PC-3 (cell line): ENCODE measurements at regions not wholly inside any gene's neighbourhood (a gene's known extent, or its start where the extent isn't known, plus 50 kb on each side); places are given as distances from the start of the nearest gene placed in this dataset.

ENCODE experiments used
- ATAC-seq: fragments of 200-7000 bp; cut with Tn5 transposase; 2 replicates; pipeline ENCODE4 v1.9.1; 2020; ENCODE audit warnings: mild to moderate bottlenecking, moderate library complexity
- BruUV-seq: library from RNA; stranded (reverse); fragments of 400-500 nt; replicated peaks from 2 replicates; lab custom pipeline; 2021; lab: Mats Ljungman, UMichigan
- CTCF ChIA-PET: fragments of 300-600 bp; sonication (Branson Sonifier 250); formaldehyde crosslinking; loops from one replicate; lab custom pipeline; 2022; ENCODE audit warnings: antibody characterized with exemption; lab: Charles Lee
- POLR2A ChIA-PET: fragments of 300-600 bp; sonication (Branson Sonifier 250); formaldehyde crosslinking; loops from one replicate; lab custom pipeline; 2022; ENCODE audit warnings: antibody characterized with exemption; ENCODE audit not compliant: unreplicated experiment; lab: Charles Lee
- DNase-seq: peaks from one replicate; pipeline ENCODE4 v3.0.0-alpha.2; 2015
- H2AFZ ChIP-seq: fragments of 300-600 bp; sonication (generic); 2 replicates; pipeline ENCODE4 v1.6.0; 2016; ENCODE audit warnings: antibody characterized with exemption, low read length
- H3F3A ChIP-seq: fragments of 300-600 bp; sonication (generic); one replicate; pipeline ENCODE4 v1.6.0; 2017; ENCODE audit warnings: antibody characterized with exemption, low read length, control low read depth, mild to moderate bottlenecking; ENCODE audit not compliant: unreplicated experiment
- H3K27ac ChIP-seq: fragments of 300-600 bp; sonication (generic); 2 replicates; pipeline ENCODE4 v1.5.1; 2016; ENCODE audit warnings: mild to moderate bottlenecking, low read length
- H3K27me3 ChIP-seq: fragments of 300-600 bp; sonication (generic); 2 replicates; pipeline ENCODE4 v1.6.1; 2016; ENCODE audit warnings: low read length, mixed read lengths
- H3K36me3 ChIP-seq: fragments of 300-600 bp; sonication (generic); 2 replicates; pipeline ENCODE4 v1.6.1; 2016; ENCODE audit warnings: low read depth, mixed run types, low read length, mixed read lengths
- H3K4me1 ChIP-seq: fragments of 300-600 bp; sonication (generic); 2 replicates; pipeline ENCODE4 v1.5.1; 2016; ENCODE audit warnings: low read length; ENCODE audit not compliant: insufficient read depth
- H3K4me2 ChIP-seq: fragments of 300-600 bp; sonication (generic); 2 replicates; pipeline ENCODE4 v1.6.0; 2016; ENCODE audit warnings: low read length
- H3K4me3 ChIP-seq: fragments of 300-600 bp; sonication (generic); 2 replicates; pipeline ENCODE4 v1.5.1; 2016; ENCODE audit warnings: mild to moderate bottlenecking, low read length, mixed read lengths
- H3K79me2 ChIP-seq: fragments of 300-600 bp; sonication (generic); 2 replicates; pipeline ENCODE4 v1.6.1; 2017; ENCODE audit warnings: low read length, mixed read lengths
- H3K9ac ChIP-seq: fragments of 300-600 bp; sonication (generic); 2 replicates; pipeline ENCODE4 v1.6.0; 2016; ENCODE audit warnings: mild to moderate bottlenecking, low read length
- H3K9me2 ChIP-seq: fragments of 300-600 bp; sonication (generic); replicated peaks from 2 replicates; pipeline ENCODE4 v1.6.1; 2016; ENCODE audit warnings: mixed run types, low read length, mixed read lengths
- H3K9me3 ChIP-seq: fragments of 300-600 bp; sonication (generic); 2 replicates; pipeline ENCODE4 v1.6.1; 2016; ENCODE audit warnings: low read length, mixed read lengths
- H4K20me1 ChIP-seq: fragments of 300-600 bp; sonication (generic); 2 replicates; pipeline ENCODE4 v1.6.1; 2016; ENCODE audit warnings: low read length, mixed read lengths
- EZH2 ChIP-seq: fragments of 300-600 bp; sonication (generic); IDR thresholded peaks from one replicate; pipeline ENCODE4 v1.6.1; 2017; ENCODE audit warnings: antibody characterized with exemption, mild to moderate bottlenecking, low read length; ENCODE audit not compliant: unreplicated experiment
- EZH2phosphoT487 ChIP-seq: fragments of 300-600 bp; sonication (generic); IDR thresholded peaks from 2 replicates; pipeline ENCODE4 v1.6.1; 2018; ENCODE audit warnings: mild to moderate bottlenecking, antibody characterized with exemption, low read length, borderline replicate concordance
- intact Hi-C: fragments of 100-400 bp; cut with micrococcal nuclease; formaldehyde crosslinking; loops from 2 replicates; pipeline ENCODE4 v1.9.0; 2023
- TF ChIP-seq, protein P1 (sequence below): fragments of 300-600 bp; sonication (generic); conservative IDR thresholded peaks from 2 replicates; pipeline ENCODE4 v1.5.1; 2017; ENCODE audit warnings: antibody characterized with exemption, low read depth, mild to moderate bottlenecking, low read length

GRCh38 chr2:131753640-131754561 lies 226.2 kb downstream of the CCDC74A start:
- ATAC-seq (no peak), DNase-seq (no peak)
- H3K36me3 ChIP-seq: no peaks in the 10 kb centered on the region
- intact Hi-C loops: no loop called here
- H3K9me2 ChIP-seq: no peaks in the 10 kb centered on the region
- CTCF ChIA-PET: no interaction called here
- H2AFZ ChIP-seq: no peak overlapping the region
- no peak overlapping the region for H3K27ac ChIP-seq
- H3K79me2 ChIP-seq: no peaks in the 10 kb centered on the region
- H3K4me1 ChIP-seq: no peaks in the 10 kb centered on the region
- no peaks in the 10 kb centered on the region for H3K9me3 ChIP-seq
- TF ChIP-seq, protein P1, sequence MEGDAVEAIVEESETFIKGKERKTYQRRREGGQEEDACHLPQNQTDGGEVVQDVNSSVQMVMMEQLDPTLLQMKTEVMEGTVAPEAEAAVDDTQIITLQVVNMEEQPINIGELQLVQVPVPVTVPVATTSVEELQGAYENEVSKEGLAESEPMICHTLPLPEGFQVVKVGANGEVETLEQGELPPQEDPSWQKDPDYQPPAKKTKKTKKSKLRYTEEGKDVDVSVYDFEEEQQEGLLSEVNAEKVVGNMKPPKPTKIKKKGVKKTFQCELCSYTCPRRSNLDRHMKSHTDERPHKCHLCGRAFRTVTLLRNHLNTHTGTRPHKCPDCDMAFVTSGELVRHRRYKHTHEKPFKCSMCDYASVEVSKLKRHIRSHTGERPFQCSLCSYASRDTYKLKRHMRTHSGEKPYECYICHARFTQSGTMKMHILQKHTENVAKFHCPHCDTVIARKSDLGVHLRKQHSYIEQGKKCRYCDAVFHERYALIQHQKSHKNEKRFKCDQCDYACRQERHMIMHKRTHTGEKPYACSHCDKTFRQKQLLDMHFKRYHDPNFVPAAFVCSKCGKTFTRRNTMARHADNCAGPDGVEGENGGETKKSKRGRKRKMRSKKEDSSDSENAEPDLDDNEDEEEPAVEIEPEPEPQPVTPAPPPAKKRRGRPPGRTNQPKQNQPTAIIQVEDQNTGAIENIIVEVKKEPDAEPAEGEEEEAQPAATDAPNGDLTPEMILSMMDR: no peak
- TF ChIP-seq EZH2phosphoT487 (no peak), EZH2 (no peak)
- no peak overlapping the region for H3K4me3 ChIP-seq
- BruUV-seq: no TSS peak
- POLR2A ChIA-PET: no interaction called here
- H4K20me1 ChIP-seq: no peaks in the 10 kb centered on the region
- H3K9ac ChIP-seq: no peak overlapping the region
- no peaks in the 10 kb centered on the region for H3K27me3 ChIP-seq
- no peak overlapping the region for H3K4me2 ChIP-seq
- no peaks in the 10 kb centered on the region for H3F3A ChIP-seq

DNA sequence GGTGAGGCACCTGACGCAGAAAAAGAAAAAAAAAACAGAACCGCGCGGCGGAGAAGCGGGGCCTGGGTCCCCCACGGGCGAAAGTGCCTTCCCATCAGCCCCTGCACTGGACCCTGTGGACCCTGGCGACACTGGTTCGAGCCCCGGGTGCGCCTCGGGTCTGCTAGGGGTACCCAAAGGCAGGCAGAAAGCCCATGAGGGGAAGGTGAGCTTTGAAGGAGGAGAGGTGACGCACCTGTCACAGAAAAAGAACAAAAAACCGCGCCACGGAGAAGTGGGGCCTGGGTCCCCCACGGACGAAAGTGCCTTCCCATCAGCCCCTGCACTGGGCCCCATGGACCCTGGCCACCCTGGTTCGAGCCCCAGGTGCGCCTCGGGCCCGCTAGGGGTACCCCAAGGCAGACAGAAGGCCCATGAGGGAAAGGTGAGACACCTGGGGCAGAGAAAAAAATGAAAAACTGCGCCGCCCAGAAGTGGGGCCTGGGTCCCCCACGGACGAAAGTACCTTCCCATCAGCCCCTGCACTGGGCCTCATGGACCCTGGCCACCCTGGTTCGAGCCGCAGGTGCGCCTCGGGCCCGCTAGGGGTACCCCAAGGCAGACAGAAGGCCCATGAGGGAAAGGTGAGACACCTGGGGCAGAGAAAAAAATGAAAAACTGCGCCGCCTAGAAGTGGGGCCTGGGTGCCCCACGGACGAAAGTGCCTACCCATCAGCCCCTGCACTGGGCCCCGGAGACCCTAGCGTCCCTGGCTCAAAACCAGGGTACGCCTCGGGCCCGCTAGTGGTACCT lies 227.4 kb downstream of the CCDC74A start:
- ChIA-PET CTCF (no interaction called here), POLR2A (no interaction called here)
- H2AFZ ChIP-seq: no peak overlapping the region
- no peaks in the 10 kb centered on the region for H3K27me3 ChIP-seq
- H3K79me2 ChIP-seq: no peaks in the 10 kb centered on the region
- no peaks in the 10 kb centered on the region for H3K9me2 ChIP-seq
- no peaks in the 10 kb centered on the region for H3K9me3 ChIP-seq
- no TSS peak for BruUV-seq
- no peak for DNase-seq
- no peaks in the 10 kb centered on the region for H3K4me1 ChIP-seq
- no peak overlapping the region for H3K27ac ChIP-seq
- H3K4me2 ChIP-seq: no peak overlapping the region
- no peaks in the 10 kb centered on the region for H4K20me1 ChIP-seq
- no peak for ATAC-seq
- H3F3A ChIP-seq: no peaks in the 10 kb centered on the region
- no peak overlapping the region for H3K9ac ChIP-seq
- TF ChIP-seq EZH2phosphoT487: no peak
- TF ChIP-seq, protein P1: no peak
- TF ChIP-seq EZH2: no peak
- no peak overlapping the region for H3K4me3 ChIP-seq
- H3K36me3 ChIP-seq: no peaks in the 10 kb centered on the region
- intact Hi-C loops: no loop called here
